Neuron (in vitro differentiated cells): ENCODE measurements at regions not wholly inside any gene's neighbourhood (a gene's known extent, or its start where the extent isn't known, plus 50 kb on each side); places are given as distances from the start of the nearest gene placed in this dataset.

Experiments used
- H2AFZ ChIP-seq: one replicate; pipeline ENCODE4 v1.6.1; 2013; ENCODE audit warnings: low read depth, mild to moderate bottlenecking, inconsistent platforms, low read length, moderate library complexity
- H3K27me3 ChIP-seq: one replicate; pipeline ENCODE4 v1.6.1; 2013; ENCODE audit warnings: low read length; ENCODE audit not compliant: insufficient read depth
- H3K36me3 ChIP-seq: one replicate; pipeline ENCODE4 v1.6.1; 2013; ENCODE audit warnings: low read length; ENCODE audit not compliant: insufficient read depth
- H3K4me1 ChIP-seq: one replicate; pipeline ENCODE4 v1.6.1; 2013; ENCODE audit warnings: low read length; ENCODE audit not compliant: insufficient read depth
- H3K4me3 ChIP-seq: 2 replicates; pipeline ENCODE4 v1.5.1; 2013; ENCODE audit warnings: mild to moderate bottlenecking, low read length, moderate library complexity
- H3K9me3 ChIP-seq: one replicate; pipeline ENCODE4 v1.6.1; 2013; ENCODE audit warnings: low read length

DNA sequence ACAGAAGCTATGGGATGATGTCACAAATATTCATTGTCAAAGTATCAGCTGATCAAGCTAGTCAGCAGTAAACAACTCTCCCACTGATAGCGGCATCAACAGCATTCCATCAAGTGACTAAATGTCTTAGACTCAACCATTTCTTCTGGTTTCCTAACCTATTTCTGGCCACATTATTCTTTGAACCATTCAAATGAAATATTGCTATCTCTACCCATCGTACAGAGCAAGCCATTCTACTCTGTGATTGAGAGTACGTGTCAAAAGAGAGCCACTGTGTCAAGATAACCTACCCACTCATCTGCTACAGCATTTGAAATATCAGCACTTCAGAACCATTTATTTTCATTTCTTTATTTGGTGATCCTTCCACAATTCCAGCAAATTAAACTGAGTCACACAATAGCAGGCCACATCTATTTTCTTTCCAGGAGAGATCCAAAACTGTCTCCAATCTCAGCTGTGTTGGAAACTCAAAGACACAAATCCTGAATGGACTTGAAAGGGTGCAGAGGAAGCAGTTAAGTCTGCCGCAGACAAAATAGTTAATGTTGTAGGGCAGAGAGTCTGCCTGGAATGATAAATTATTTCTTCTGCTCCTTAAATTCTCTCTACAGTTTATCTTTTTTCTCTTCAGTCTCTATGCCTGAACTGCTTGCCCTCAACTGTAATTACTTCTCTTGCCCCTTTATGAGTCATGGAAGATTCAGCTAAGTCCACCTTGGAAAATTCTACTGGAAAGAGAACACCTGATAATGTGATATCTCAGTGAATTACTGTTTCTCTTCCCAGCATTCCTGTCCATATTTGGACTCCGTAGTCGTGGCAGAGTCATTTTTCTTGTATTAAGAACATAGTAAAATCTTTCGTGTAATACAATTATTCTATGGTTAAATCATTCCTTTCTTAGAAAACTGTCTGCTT, 364.8 kb downstream of the PDGFC start:
- Histone ChIP-seq H3K36me3 (no peaks in the 10 kb centered on the region), H3K9me3 (no peaks in the 10 kb centered on the region), H3K4me1 (no peaks in the 10 kb centered on the region), H3K27me3 (no peaks in the 10 kb centered on the region), H2AFZ (no peak overlapping the region), H3K4me3 (no peak overlapping the region)

DNA sequence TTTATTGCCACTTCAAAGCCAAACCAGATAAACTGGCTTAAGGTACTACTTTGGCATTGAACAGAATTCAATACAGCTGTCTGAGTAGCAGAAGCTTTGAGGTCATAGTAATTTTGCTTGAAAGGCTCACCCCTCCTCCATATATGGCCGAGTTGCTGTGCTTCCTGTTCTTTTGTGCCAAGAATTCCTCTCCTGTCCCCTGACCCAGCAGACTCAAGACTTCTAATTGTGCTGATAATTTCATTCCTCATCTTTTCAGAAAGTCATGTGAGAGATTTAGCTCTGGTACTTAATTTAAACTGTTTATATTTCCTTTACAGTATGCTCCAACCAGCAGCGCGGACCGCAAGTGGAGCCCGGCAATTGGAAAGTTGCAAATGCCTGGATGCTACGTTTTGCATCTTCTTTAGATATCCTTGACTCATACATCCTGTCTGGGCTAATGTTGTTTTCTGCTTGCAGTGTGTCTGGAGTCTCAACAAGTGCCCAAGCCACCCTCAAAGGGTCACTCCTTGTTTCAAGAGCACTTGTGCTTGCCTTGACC, 373.4 kb downstream of the PDGFC start:
- Histone ChIP-seq H3K4me1 (peaks cover 14% of the 10 kb centered on the region), H3K9me3 (no peaks in the 10 kb centered on the region), H3K27me3 (no peaks in the 10 kb centered on the region), H2AFZ (peak overlapping the region; percentile 88), H3K4me3 (peak overlapping the region; percentile 45), H3K36me3 (no peaks in the 10 kb centered on the region)

DNA sequence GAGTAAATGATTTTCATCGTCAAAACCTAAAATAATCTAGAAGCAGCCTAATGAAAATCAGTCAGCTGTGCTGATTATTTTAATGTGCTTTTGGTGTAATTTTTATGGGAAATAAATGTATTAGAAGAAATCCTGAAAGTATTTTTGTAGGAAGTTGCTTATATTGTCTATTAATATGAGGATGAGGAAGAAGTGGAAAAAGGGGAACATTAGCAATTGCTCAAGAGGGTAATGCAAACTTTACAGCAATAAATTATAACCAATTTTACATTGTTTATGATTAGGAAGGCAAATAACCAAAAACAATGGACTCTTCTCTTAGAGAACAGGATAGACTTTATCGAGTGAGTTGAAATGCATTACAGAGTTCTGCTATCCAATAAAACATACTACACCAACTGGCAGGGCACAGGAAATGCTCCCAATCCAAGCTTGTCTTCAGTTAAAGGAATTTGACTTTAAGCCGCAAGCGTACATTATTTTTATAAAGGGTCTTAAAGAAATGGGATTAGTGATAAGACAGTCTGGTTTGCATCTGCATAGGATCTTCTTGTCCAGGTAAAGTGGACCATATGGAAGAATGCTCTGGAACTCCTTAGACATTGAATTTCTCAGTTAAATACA, 374.8 kb downstream of the PDGFC start:
- Histone ChIP-seq H2AFZ (no peak overlapping the region), H3K36me3 (no peaks in the 10 kb centered on the region), H3K4me1 (peaks cover 14% of the 10 kb centered on the region), H3K9me3 (no peaks in the 10 kb centered on the region), H3K4me3 (no peak overlapping the region), H3K27me3 (no peaks in the 10 kb centered on the region)

DNA sequence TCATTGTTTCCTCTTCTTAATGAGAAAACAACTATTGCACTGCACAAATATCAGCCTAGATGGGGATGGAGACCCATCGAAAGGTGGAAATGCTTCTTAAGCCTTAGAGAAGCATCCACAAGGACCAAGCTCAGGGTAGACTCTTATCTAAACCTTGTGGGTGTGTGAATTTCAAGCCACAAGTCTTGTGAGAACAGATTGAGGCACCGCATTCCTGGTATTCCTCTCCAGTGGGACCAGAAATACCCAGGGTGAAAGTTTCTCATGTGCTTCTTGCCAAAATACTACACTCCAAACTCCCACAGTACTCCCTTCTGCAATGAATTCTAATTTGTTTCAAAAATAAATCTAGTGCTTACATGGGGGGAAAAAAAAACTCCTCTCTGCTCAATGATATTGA, 375.6 kb downstream of the PDGFC start:
- Histone ChIP-seq H2AFZ (no peak overlapping the region), H3K36me3 (no peaks in the 10 kb centered on the region), H3K4me1 (peaks cover 14% of the 10 kb centered on the region), H3K4me3 (no peak overlapping the region), H3K27me3 (no peaks in the 10 kb centered on the region), H3K9me3 (no peaks in the 10 kb centered on the region)

- Histone ChIP-seq H3K4me1 (peaks cover 14% of the 10 kb centered on the region), H3K9me3 (no peaks in the 10 kb centered on the region), H3K4me3 (no peak overlapping the region), H3K36me3 (no peaks in the 10 kb centered on the region), H2AFZ (no peak overlapping the region), H3K27me3 (no peaks in the 10 kb centered on the region)
Measured at GRCh38 chr4:156595041-156595440, 376.6 kb downstream of the PDGFC start.

DNA sequence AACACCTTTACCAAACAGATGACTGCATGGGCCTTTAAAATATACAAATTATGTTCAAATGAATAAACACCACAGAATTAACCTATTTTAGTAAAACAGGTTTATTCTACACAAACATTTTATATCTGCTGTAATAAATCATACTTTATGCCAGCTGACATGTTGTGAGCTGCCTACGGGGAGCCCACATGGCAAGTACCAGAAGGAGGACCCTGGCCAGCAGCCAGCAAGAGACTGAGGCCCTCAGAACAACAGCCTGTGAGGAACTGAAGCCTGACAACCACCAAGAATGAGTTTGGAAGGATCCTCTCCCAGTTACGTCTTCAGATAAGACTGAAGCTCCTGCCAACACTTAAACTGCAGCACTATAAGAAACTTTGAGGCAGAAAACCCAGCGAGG, 377.0 kb downstream of the PDGFC start:
- H2AFZ ChIP-seq: no peak overlapping the region

GRCh38 chr4:156593464-156593863, 378.1 kb downstream of the PDGFC start:
- no peaks in the 10 kb centered on the region for H3K9me3 ChIP-seq
- H3K4me1 ChIP-seq: peaks cover 11% of the 10 kb centered on the region
- no peaks in the 10 kb centered on the region for H3K27me3 ChIP-seq

More for the DNA sequence above, 377.0 kb downstream of the PDGFC start:
- H3K36me3 ChIP-seq: no peaks in the 10 kb centered on the region
- H3K4me3 ChIP-seq: no peak overlapping the region
- H3K4me1 ChIP-seq: peaks cover 14% of the 10 kb centered on the region
- H3K27me3 ChIP-seq: no peaks in the 10 kb centered on the region
- no peaks in the 10 kb centered on the region for H3K9me3 ChIP-seq

DNA sequence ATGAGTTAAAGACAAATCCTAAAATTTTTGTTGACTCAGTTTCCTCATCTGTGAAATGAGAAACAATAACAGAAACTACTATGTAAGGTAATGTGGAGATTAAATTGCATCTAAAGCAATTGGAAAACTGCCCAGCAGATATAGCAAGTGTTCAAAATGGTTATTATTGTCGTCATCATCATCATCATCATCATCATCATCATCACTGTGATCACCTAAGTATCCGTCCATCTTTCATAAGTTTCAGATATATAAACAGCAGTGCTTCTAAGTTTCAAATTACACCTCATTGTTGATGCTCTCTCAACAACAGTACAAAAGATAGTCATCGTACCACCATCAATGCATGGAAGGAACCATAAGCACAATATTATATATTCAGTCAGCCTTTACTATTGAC, 379.9 kb downstream of the PDGFC start:
- Histone ChIP-seq H3K9me3 (no peaks in the 10 kb centered on the region), H2AFZ (no peak overlapping the region), H3K27me3 (no peaks in the 10 kb centered on the region), H3K4me1 (no peaks in the 10 kb centered on the region), H3K36me3 (no peaks in the 10 kb centered on the region), H3K4me3 (no peak overlapping the region)

More at GRCh38 chr4:156593464-156593863, 378.1 kb downstream of the PDGFC start:
- Histone ChIP-seq H3K36me3 (no peaks in the 10 kb centered on the region), H3K4me3 (no peak overlapping the region), H2AFZ (no peak overlapping the region)

DNA sequence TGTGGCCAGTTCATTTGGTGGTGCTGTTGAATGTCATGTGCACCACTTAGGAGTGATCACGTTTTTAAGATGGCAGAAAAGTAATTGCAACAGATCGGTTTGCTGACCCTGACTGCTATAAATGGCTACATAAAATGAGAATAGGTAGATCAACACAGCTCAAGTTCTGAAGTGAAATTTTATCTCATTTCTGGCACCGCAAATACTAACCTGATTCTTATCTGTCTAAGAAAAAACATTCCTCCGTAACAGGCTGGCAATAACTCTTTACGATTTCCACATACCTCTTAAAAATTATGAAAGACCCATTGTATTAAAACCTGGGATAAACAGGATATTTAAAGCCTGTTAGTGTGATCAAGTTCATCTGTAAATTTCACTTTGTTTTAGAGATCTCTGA, 387.5 kb downstream of the PDGFC start:
- no peak overlapping the region for H3K4me3 ChIP-seq
- H2AFZ ChIP-seq: no peak overlapping the region
- no peaks in the 10 kb centered on the region for H3K4me1 ChIP-seq
- H3K27me3 ChIP-seq: no peaks in the 10 kb centered on the region
- no peaks in the 10 kb centered on the region for H3K9me3 ChIP-seq
- H3K36me3 ChIP-seq: no peaks in the 10 kb centered on the region

DNA sequence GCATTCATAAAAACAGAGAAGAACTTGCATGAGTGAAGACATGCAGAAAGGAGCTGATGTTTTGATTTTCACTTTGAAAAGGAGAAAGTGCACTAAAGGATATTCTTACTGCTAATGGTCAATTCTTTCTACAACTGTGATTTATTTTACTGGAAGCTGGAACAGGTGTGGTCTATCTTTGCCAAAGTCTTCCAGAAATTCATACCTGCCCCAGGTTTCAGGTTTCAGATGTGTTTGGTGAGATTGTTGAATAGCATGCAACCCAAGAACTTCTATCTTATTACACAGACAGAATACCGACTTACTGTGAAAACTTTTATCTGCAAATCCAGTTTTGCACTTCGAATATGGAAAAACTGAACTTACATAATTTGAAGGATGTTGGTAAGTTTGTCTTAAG, 388.3 kb downstream of the PDGFC start:
- Histone ChIP-seq H3K4me1 (no peaks in the 10 kb centered on the region), H3K27me3 (no peaks in the 10 kb centered on the region), H3K36me3 (no peaks in the 10 kb centered on the region), H2AFZ (no peak overlapping the region), H3K4me3 (no peak overlapping the region), H3K9me3 (no peaks in the 10 kb centered on the region)

- H3K9me3 ChIP-seq: no peaks in the 10 kb centered on the region
- no peak overlapping the region for H2AFZ ChIP-seq
- no peaks in the 10 kb centered on the region for H3K4me1 ChIP-seq
- H3K36me3 ChIP-seq: no peaks in the 10 kb centered on the region
- H3K4me3 ChIP-seq: no peak overlapping the region
- no peaks in the 10 kb centered on the region for H3K27me3 ChIP-seq
Measured at GRCh38 chr4:156581282-156582063, 390.1 kb downstream of the PDGFC start.

DNA sequence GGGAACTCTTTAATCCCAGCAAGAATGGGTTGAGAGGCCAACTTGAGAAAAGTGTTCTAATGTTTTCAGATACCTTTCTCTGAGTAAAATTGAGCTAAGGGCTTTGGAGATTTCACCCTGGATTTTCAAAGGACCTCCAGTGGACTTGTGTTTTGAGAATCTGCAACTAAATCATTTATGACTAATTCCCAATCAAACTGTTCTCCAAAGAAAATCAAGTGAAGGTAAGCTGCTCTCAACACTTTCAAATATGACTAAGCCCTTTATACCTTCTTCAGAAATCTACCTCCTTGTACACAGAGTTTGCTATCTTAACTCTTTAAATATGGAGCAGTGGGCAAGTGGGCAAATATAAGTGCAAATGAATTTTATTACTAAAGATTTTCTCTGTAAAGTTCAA, 392.9 kb downstream of the PDGFC start:
- no peaks in the 10 kb centered on the region for H3K9me3 ChIP-seq
- no peaks in the 10 kb centered on the region for H3K27me3 ChIP-seq
- H3K4me1 ChIP-seq: no peaks in the 10 kb centered on the region
- no peaks in the 10 kb centered on the region for H3K36me3 ChIP-seq
- H3K4me3 ChIP-seq: no peak overlapping the region
- no peak overlapping the region for H2AFZ ChIP-seq

- Histone ChIP-seq H3K27me3 (no peaks in the 10 kb centered on the region), H3K36me3 (no peaks in the 10 kb centered on the region), H2AFZ (no peak overlapping the region), H3K4me3 (no peak overlapping the region), H3K4me1 (no peaks in the 10 kb centered on the region), H3K9me3 (no peaks in the 10 kb centered on the region)
Measured at GRCh38 chr4:156578005-156578404, 393.6 kb downstream of the PDGFC start.
